ENCODE measurements at regions not wholly inside any gene's neighbourhood (a gene's known extent, or its start where the extent isn't known, plus 50 kb on each side); places are given as distances from the start of the nearest gene placed in this dataset.

DNA sequence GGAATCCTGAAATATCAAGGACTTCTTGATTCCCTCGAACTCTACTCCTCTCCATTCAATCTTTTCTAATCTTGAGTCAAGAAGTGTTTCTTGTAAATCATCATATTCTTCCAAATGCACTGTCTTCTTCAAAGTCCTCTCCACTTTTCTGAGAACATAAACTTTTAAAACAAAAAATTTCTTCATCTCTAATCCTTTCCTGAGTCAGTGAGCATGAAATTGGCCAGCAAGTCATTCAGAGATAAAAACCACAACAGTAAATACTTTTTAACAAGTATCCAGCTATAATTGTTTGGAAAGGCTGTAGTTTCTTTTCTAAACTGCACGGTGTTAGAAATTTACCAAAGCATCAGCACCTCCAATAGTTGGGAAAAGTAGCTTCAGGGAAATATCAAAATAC is 312.6 kb upstream of the GALNT5 start:
- Histone ChIP-seq H3K4me1 (no peaks in the 10 kb centered on the region), H3K27me3 (no peaks in the 10 kb centered on the region), H3K9me3 (peaks cover 0 to 4% (median 0%) of the 10 kb centered on the region in 11 donors), H3K27ac (no peak overlapping the region), H3K4me3 (no peak overlapping the region), H3K36me3 (no peaks in the 10 kb centered on the region)
- intact Hi-C loops (cut with DNase I), result loop anchor here in 1 of 10 donors (1.0 kb wide), 1 partner anchor 54 kb away; no protein-coding TSS in a partner anchor
- no peak for DNase-seq
- WGBS, 2 donors, result 52 to 60% methylated on average over 2 of the region's 2 CpGs
- TF ChIP-seq CTCF (IDR thresholded peaks at IDR 0.05), result no peak
- ATAC-seq, result no peak

GRCh38 chr2:156947261-156947660 is 310.2 kb upstream of the GALNT5 start:
- TF ChIP-seq CTCF (IDR thresholded peaks at IDR 0.05), result no peak

DNA sequence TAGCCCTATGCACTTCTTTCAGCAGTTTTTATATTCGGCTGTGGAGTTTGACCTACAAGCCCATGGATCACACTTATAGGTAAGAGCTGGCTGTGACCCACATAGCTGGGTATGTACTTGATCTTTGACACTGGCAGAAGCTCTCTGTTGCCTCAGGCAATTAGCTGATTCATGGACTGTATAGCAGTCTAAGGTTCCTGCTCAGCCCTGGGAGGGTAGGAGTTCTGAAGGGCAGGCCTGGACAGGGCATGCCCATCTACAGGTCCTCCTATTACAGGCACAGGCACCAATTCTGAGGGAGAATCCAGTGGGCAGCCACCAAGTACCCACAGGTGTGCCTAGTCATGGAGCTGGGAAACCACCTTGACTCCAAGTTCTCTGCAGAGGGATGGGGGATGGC is 301.8 kb upstream of the GALNT5 start:
- ATAC-seq (no peak), DNase-seq (no peak)
- 71 to 86% methylated on average over 1 of the region's 1 CpG for WGBS, 2 donors
- intact Hi-C loops (cut with DNase I), result no loop called here
- Histone ChIP-seq H3K9me3 (peaks cover 0 to 58% (median 12%) of the 10 kb centered on the region in 11 donors), H3K4me1 (no peaks in the 10 kb centered on the region), H3K27me3 (no peaks in the 10 kb centered on the region), H3K36me3 (no peaks in the 10 kb centered on the region), H3K4me3 (no peak overlapping the region), H3K27ac (no peak overlapping the region)
- no peak for TF ChIP-seq CTCF (IDR thresholded peaks at IDR 0.05)

More at GRCh38 chr2:156947261-156947660, 310.2 kb upstream of the GALNT5 start:
- Histone ChIP-seq H3K36me3 (no peaks in the 10 kb centered on the region), H3K27ac (no peak overlapping the region), H3K4me1 (no peaks in the 10 kb centered on the region), H3K27me3 (no peaks in the 10 kb centered on the region), H3K4me3 (no peak overlapping the region), H3K9me3 (peaks cover 0 to 27% (median 0%) of the 10 kb centered on the region in 11 donors)
- intact Hi-C loops (cut with DNase I), result no loop called here
- no peak for DNase-seq
- no peak for ATAC-seq
- 89 to 95% methylated on average over 1 of the region's 1 CpG for WGBS, 2 donors

- intact Hi-C loops (cut with DNase I), result no loop called here
- H3K27me3 ChIP-seq, result no peaks in the 10 kb centered on the region
- no peak overlapping the region for H3K4me3 ChIP-seq
- 74 to 82% methylated on average over 2 of the region's 2 CpGs for WGBS, 2 donors
- H3K4me1 ChIP-seq, result no peaks in the 10 kb centered on the region
- no peaks in the 10 kb centered on the region for H3K36me3 ChIP-seq
- DNase-seq (no peak), ATAC-seq (no peak)
- TF ChIP-seq CTCF (IDR thresholded peaks at IDR 0.05), result no peak
- H3K9me3 ChIP-seq, result peaks cover 0 to 56% (median 12%) of the 10 kb centered on the region in 11 donors
- no peak overlapping the region for H3K27ac ChIP-seq
Observed at GRCh38 chr2:156956161-156956560, 301.3 kb upstream of the GALNT5 start.
